ENCODE measurements at regions not wholly inside any gene's neighbourhood (a gene's known extent, or its start where the extent isn't known, plus 50 kb on each side); places are given as distances from the start of the nearest gene placed in this dataset.

DNA sequence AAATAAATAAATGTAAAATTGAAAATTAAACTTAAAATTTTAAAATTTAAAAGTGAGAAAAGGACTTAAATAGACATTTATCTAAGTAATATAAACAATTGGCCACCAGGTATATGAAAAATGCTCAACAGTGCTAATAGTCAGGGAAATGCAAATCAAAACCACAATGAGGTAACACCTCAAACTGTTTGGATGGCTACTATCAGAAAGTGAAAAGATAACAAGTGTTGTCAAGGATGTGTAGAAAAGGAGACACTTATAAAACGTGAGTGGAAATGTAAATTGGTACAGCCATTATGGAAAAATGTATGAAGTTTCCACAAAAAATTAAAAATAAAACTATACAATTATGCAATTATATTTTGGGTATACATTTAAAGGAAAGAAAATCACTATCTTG lies 752.2 kb downstream of the EFNB2 start:
- H3K4me1 Mint-ChIP-seq: no peaks in the 10 kb centered on the region

DNA sequence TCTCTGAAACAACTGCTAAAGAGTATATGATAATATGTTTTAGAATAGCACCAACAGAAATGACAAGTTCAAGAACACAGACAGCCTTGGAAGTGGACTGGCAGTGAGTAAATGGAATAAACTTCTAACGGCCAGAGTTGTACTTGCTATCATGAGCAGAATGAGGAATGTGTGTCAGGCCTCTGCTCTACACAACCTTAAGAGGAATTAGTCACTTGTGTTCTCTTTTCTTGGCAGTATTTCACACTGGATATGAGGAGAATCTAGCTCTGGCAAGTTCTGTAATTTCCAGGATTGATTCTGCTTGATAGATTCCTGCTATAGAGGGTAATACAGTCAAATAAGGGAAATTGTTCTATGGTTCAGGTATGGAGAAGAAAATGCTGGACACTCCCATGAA lies 757.3 kb downstream of the EFNB2 start:
- H3K4me3 Mint-ChIP-seq: no peak overlapping the region
- no peaks in the 10 kb centered on the region for H3K27me3 Mint-ChIP-seq (ENCODE audit: low read depth)
- peaks cover 22% of the 10 kb centered on the region for H3K4me1 Mint-ChIP-seq
- TF ChIP-seq, protein P1, sequence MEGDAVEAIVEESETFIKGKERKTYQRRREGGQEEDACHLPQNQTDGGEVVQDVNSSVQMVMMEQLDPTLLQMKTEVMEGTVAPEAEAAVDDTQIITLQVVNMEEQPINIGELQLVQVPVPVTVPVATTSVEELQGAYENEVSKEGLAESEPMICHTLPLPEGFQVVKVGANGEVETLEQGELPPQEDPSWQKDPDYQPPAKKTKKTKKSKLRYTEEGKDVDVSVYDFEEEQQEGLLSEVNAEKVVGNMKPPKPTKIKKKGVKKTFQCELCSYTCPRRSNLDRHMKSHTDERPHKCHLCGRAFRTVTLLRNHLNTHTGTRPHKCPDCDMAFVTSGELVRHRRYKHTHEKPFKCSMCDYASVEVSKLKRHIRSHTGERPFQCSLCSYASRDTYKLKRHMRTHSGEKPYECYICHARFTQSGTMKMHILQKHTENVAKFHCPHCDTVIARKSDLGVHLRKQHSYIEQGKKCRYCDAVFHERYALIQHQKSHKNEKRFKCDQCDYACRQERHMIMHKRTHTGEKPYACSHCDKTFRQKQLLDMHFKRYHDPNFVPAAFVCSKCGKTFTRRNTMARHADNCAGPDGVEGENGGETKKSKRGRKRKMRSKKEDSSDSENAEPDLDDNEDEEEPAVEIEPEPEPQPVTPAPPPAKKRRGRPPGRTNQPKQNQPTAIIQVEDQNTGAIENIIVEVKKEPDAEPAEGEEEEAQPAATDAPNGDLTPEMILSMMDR (IDR thresholded peaks at IDR 0.05; ENCODE audit: unreplicated experiment): no peak
- H3K27ac Mint-ChIP-seq: no peak overlapping the region
- peaks cover 11% of the 10 kb centered on the region for H3K9me3 Mint-ChIP-seq
- peaks cover 2% of the 10 kb centered on the region for H3K36me3 Mint-ChIP-seq
- DNase-seq (ENCODE audit: low spot score in 2 of 2, unreplicated experiment in 2 of 2): no peak

More for the DNA sequence above, 752.2 kb downstream of the EFNB2 start:
- DNase-seq (ENCODE audit: low spot score in 2 of 2, unreplicated experiment in 2 of 2): no peak
- TF ChIP-seq, protein P1 (IDR thresholded peaks at IDR 0.05; ENCODE audit: unreplicated experiment): no peak
- Mint-ChIP-seq H3K4me3 (no peak overlapping the region), H3K27ac (no peak overlapping the region), H3K9me3 (peaks cover 22% of the 10 kb centered on the region), H3K27me3 (ENCODE audit: low read depth) (no peaks in the 10 kb centered on the region), H3K36me3 (peaks cover 2% of the 10 kb centered on the region)

DNA sequence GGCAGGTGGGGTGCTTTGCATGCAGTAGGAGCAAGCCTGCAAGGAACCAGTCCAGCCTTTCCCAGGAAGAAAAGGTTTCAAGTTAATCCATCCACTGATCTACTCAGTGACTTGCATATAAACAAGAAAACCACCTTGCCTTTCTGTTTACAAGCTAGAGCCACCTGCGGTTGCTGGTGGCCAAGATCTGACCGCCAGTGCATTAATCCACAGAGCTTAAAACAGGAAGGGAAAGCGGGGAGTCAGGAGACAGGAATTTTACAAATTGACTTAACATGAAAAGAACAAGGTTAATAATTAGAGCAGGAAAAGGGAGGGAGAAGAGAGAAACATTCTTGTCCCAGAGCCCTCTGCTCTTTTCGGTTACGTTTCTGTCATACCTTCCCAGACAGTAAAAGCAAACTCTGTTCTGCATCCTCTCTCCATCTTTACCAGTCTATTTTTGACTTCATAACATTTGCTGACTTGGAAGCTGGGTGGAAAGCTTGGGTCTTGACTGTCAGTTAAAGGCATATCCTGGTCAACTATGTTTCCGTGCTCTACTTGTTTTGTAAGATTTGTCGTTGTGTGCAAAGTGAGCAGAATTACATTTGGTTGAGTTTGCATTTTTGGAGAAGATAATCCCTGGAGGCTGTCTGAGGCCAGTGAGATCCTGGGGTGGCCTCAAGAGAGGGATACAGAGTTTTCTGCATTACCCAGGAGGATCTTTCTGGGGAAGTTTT lies 760.6 kb downstream of the EFNB2 start:
- TF ChIP-seq, protein P1 (IDR thresholded peaks at IDR 0.05; ENCODE audit: unreplicated experiment): no peak
- peak overlapping the region; percentile 35 for H3K27ac Mint-ChIP-seq
- H3K9me3 Mint-ChIP-seq: peaks cover 5% of the 10 kb centered on the region
- DNase-seq (ENCODE audit: low spot score in 2 of 2, unreplicated experiment in 2 of 2): no peak
- H3K27me3 Mint-ChIP-seq (ENCODE audit: low read depth): no peaks in the 10 kb centered on the region
- no peaks in the 10 kb centered on the region for H3K36me3 Mint-ChIP-seq
- peaks cover 26% of the 10 kb centered on the region for H3K4me1 Mint-ChIP-seq
- H3K4me3 Mint-ChIP-seq: no peak overlapping the region

DNA sequence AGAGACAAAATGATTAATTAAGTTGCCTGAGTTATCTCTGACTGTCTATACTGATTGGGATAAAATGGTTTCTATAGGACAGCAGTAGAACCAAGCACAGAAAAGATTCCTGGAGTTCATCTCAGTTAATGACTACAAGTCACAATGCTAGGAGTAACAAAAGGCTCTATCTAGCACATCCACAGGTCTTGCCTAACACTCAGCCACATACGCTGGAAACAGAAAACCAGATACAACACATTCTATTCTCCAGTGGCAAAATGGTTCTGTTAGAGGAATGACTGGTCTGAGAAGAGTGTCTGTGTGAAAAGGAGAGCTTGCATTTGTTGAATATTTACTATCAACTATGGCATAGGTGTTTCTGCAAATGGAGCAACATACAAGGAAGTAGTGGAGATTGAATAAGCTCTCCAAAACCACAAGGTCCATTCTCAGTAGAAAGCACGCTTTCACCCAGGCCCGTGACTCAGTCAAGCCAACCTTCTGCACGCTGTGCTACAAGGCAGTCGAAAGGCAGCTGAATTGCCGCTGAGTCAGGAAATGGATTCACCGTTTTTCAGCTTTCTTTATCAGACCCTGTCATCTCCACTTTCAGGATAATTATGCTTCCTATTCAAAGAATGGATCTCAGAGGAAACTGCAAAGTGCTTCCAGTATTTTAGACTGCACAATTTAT lies 761.5 kb downstream of the EFNB2 start:
- peaks cover 7% of the 10 kb centered on the region for H3K9me3 Mint-ChIP-seq
- H3K4me1 Mint-ChIP-seq: peaks cover 26% of the 10 kb centered on the region
- no peaks in the 10 kb centered on the region for H3K27me3 Mint-ChIP-seq (ENCODE audit: low read depth)
- peak overlapping the region; percentile 23 for H3K27ac Mint-ChIP-seq
- no peaks in the 10 kb centered on the region for H3K36me3 Mint-ChIP-seq
- DNase-seq (ENCODE audit: low spot score in 2 of 2, unreplicated experiment in 2 of 2): no peak
- TF ChIP-seq, protein P1 (IDR thresholded peaks at IDR 0.05; ENCODE audit: unreplicated experiment): no peak
- H3K4me3 Mint-ChIP-seq: no peak overlapping the region

DNA sequence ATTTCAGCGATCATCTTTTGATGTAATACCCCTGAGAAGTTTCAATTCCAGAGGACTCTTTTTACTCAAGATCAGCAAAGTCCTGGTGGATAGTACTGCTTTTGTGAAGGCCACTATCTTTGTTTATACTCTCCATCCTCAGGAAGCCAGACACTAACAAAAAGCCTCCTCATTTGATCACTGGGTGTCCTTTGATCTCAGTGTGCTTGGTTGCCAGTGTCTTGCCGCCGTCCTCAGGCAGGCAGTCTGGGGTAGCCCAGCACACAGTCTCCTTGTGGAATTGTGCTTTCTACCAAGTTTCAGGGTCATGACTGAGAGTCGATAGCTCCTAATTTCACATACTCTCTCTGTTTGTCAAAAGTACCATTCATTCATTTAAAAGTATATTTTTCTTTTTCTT lies 762.2 kb downstream of the EFNB2 start:
- no peaks in the 10 kb centered on the region for H3K36me3 Mint-ChIP-seq
- no peak for DNase-seq (ENCODE audit: low spot score in 2 of 2, unreplicated experiment in 2 of 2)
- no peak overlapping the region for H3K4me3 Mint-ChIP-seq
- H3K4me1 Mint-ChIP-seq: peaks cover 26% of the 10 kb centered on the region
- TF ChIP-seq, protein P1 (IDR thresholded peaks at IDR 0.05; ENCODE audit: unreplicated experiment): no peak
- peaks cover 7% of the 10 kb centered on the region for H3K9me3 Mint-ChIP-seq
- no peaks in the 10 kb centered on the region for H3K27me3 Mint-ChIP-seq (ENCODE audit: low read depth)
- no peak overlapping the region for H3K27ac Mint-ChIP-seq
